Endothelial cell of umbilical vein (primary cell): ENCODE measurements at regions not wholly inside any gene's neighbourhood (a gene's known extent, or its start where the extent isn't known, plus 50 kb on each side); places are given as distances from the start of the nearest gene placed in this dataset.

ENCODE experiments used
- BruUV-seq: library from RNA; stranded (reverse); fragments of 400-500 nt; replicated peaks from 2 replicates; lab custom pipeline; 2021; lab: Mats Ljungman, UMichigan
- CTCF ChIA-PET: fragments of 300-600, 350-600 bp; sonication (Branson Sonifier 250); formaldehyde crosslinking; loops from one replicate; lab custom pipeline; 2021; ENCODE audit warnings: antibody characterized with exemption, inconsistent platforms; lab: Charles Lee
- POLR2A ChIA-PET: fragments of 300-600, 350-600 bp; sonication (Branson Sonifier 250); formaldehyde crosslinking; loops from one replicate; lab custom pipeline; 2021; ENCODE audit warnings: antibody characterized with exemption, inconsistent platforms; lab: Charles Lee
- DNase-seq: peaks from one replicate; pipeline ENCODE4 v3.0.0-alpha.2; 2011; ENCODE audit warnings: low read depth, low spot score
- FAIRE-seq: peaks from 2 replicates; lab custom pipeline; 2011; peaks lifted over from hg19 to GRCh38; lab: Jason Lieb, UNC
- H2AFZ ChIP-seq: 2 replicates; pipeline ENCODE4 v1.6.0; 2012; ENCODE audit warnings: low read depth, low read length, control low read depth, inconsistent platforms
- H3K27ac ChIP-seq: 2 replicates; pipeline ENCODE4 v1.5.1; 2011; ENCODE audit warnings: low read depth, mild to moderate bottlenecking, control low read depth, low read length, moderate library complexity; ENCODE audit not compliant: insufficient read depth
- H3K27me3 ChIP-seq, 2 experiments: 2 replicates each; pipeline versions ENCODE4 v1.6.0 to v1.6.1; 2011; ENCODE audit warnings: low read length in 2 of 2, mixed read lengths in 1 of 2; ENCODE audit not compliant: control insufficient read depth in 2 of 2, insufficient read depth in 2 of 2
- H3K36me3 ChIP-seq, 2 experiments: 2 replicates in 1 of 2; 3 replicates in 1 of 2; pipeline ENCODE4 v1.5.1; 2011; ENCODE audit warnings: low read length in 2 of 2, mild to moderate bottlenecking in 1 of 2, moderate library complexity in 1 of 2; ENCODE audit not compliant: control insufficient read depth in 2 of 2, insufficient read depth in 2 of 2; ENCODE audit errors: extremely low read depth in 1 of 2
- H3K4me1 ChIP-seq: 3 replicates; pipeline ENCODE4 v1.5.1; 2011; ENCODE audit warnings: mild to moderate bottlenecking, low read length; ENCODE audit not compliant: control insufficient read depth, insufficient read depth; ENCODE audit errors: extremely low read depth
- H3K4me2 ChIP-seq: 2 replicates; pipeline ENCODE4 v1.6.1; 2011; ENCODE audit warnings: low read length, control low read depth, mixed read lengths; ENCODE audit not compliant: insufficient read depth
- H3K4me3 ChIP-seq, 3 experiments: fragments of 200-600 bp in 1 of 3; sonication (generic), shearing (Covaris generic) in 1 of 3; replicated peaks in 1 of 3; 2 replicates each; pipeline ENCODE4 v1.5.1; 2011 to 2016; ENCODE audit warnings: control low read depth in 3 of 3, low read length in 3 of 3, mild to moderate bottlenecking in 2 of 3, inconsistent platforms in 1 of 3, low read depth in 1 of 3, moderate library complexity in 1 of 3; ENCODE audit not compliant: insufficient read depth in 1 of 3
- H3K79me2 ChIP-seq: 2 replicates; pipeline ENCODE4 v1.6.0; 2012; ENCODE audit warnings: low read length, inconsistent platforms; ENCODE audit not compliant: control insufficient read depth, insufficient read depth
- H3K9ac ChIP-seq: replicated peaks from 2 replicates; pipeline ENCODE3; 2011; ENCODE audit warnings: low read length, control low read depth; ENCODE audit not compliant: insufficient read depth; ENCODE audit errors: extremely low read depth
- H3K9me1 ChIP-seq: replicated peaks from 3 replicates; pipeline ENCODE4 v1.6.0; 2011; ENCODE audit warnings: mild to moderate bottlenecking, low read length; ENCODE audit not compliant: control insufficient read depth, insufficient read depth; ENCODE audit errors: extremely low read depth
- H3K9me3 ChIP-seq: replicated peaks from 2 replicates; pipeline ENCODE4 v1.5.1; 2012; ENCODE audit warnings: low read length, inconsistent platforms; ENCODE audit not compliant: control insufficient read depth, insufficient read depth
- H4K20me1 ChIP-seq: replicated peaks from 2 replicates; pipeline ENCODE3; 2011; ENCODE audit warnings: mild to moderate bottlenecking, low read length; ENCODE audit not compliant: control insufficient read depth, insufficient read depth; ENCODE audit errors: extremely low read depth
- CTCF ChIP-seq, 2 donors: IDR thresholded peaks; 1 replicate in 1 of 2; 2 replicates in 1 of 2; pipeline ENCODE4 v1.5.1; 2011; ENCODE audit warnings: low read length in 2 of 2, mild to moderate bottlenecking in 2 of 2, moderate library complexity in 2 of 2, control low read depth in 1 of 2, inconsistent platforms in 1 of 2, low read depth in 1 of 2; ENCODE audit not compliant: insufficient read depth in 1 of 2; ENCODE audit errors: extremely low read depth in 1 of 2
- EZH2 ChIP-seq: IDR thresholded peaks from 2 replicates; pipeline ENCODE4 v1.6.1; 2012; ENCODE audit warnings: borderline replicate concordance, low read depth, mild to moderate bottlenecking, moderate library complexity, low read length, inconsistent platforms; ENCODE audit not compliant: severe bottlenecking
- FOS ChIP-seq: IDR thresholded peaks from 2 replicates; pipeline ENCODE4 v1.6.1; 2011; ENCODE audit warnings: mild to moderate bottlenecking, low read length, moderate library complexity, borderline replicate concordance; ENCODE audit not compliant: insufficient read depth
- GATA2 ChIP-seq: IDR thresholded peaks from 2 replicates; pipeline ENCODE4 v1.7.0; 2011; ENCODE audit warnings: low read depth, mild to moderate bottlenecking, moderate library complexity, mixed read lengths, low read length; ENCODE audit not compliant: insufficient read length, insufficient read depth
- JUN ChIP-seq: IDR thresholded peaks from 2 replicates; pipeline ENCODE4 v1.6.1; 2011; ENCODE audit warnings: borderline replicate concordance, low read depth; ENCODE audit not compliant: insufficient read length, insufficient read depth
- MAX ChIP-seq: IDR thresholded peaks from 2 replicates; pipeline ENCODE4 v1.6.1; 2011; ENCODE audit not compliant: insufficient read depth, insufficient read length
- MYC ChIP-seq: IDR thresholded peaks from one replicate; pipeline ENCODE4 v1.6.1; 2011; ENCODE audit warnings: mild to moderate bottlenecking, low read depth, low read length
- POLR2A ChIP-seq: IDR thresholded peaks from 2 replicates; pipeline ENCODE4 v1.6.1; 2012; ENCODE audit warnings: low read depth, mild to moderate bottlenecking, control low read depth, low read length
- POLR2AphosphoS5 ChIP-seq: IDR thresholded peaks from 2 replicates; pipeline ENCODE4 v1.6.1; 2012; ENCODE audit warnings: low read depth, mild to moderate bottlenecking, control low read depth, low read length, moderate library complexity; ENCODE audit not compliant: insufficient read depth
- dilution Hi-C: fragments of 300-500 bp; cut with MboI; formaldehyde crosslinking; loops from one replicate; pipeline ENCODE4 v1.15.0; 2019; ENCODE audit warnings: low sequenced_read_pairs; ENCODE audit not compliant: extremely low pct_ligation_motif_present
- intact Hi-C: fragments of 100-400 bp; cut with micrococcal nuclease; formaldehyde crosslinking; loops from one replicate; pipeline ENCODE4 v1.10.0; 2022

GRCh38 chr6:117110146-117110545, 155.2 kb upstream of the VGLL2 start:
- no peak overlapping the region for H3K9ac ChIP-seq
- no peak overlapping the region for H3K27ac ChIP-seq
- no TSS peak for BruUV-seq
- DNase-seq (no peak), FAIRE-seq (no peak)
- dilution Hi-C loops (no loop called here), intact Hi-C loops (no loop called here)
- ChIA-PET POLR2A (no interaction called here), CTCF (no interaction called here)
- no peak overlapping the region for H3K4me2 ChIP-seq
- H3K9me1 ChIP-seq, result no peaks in the 10 kb centered on the region
- no peaks in the 10 kb centered on the region for H3K27me3 ChIP-seq
- TF ChIP-seq GATA2 (no peak), POLR2AphosphoS5 (no peak), MYC (no peak), POLR2A (no peak)
- no peak overlapping the region for H3K4me3 ChIP-seq
- H4K20me1 ChIP-seq, result no peaks in the 10 kb centered on the region
- no peaks in the 10 kb centered on the region for H3K36me3 ChIP-seq
- H3K9me3 ChIP-seq, result no peaks in the 10 kb centered on the region
- no peak overlapping the region for H2AFZ ChIP-seq
- H3K4me1 ChIP-seq, result no peaks in the 10 kb centered on the region
- H3K79me2 ChIP-seq, result no peaks in the 10 kb centered on the region

- no peak for DNase-seq
- H3K4me3 ChIP-seq, result no peak overlapping the region
- intact Hi-C loops, result no loop called here
- H3K27me3 ChIP-seq, result no peaks in the 10 kb centered on the region
- H4K20me1 ChIP-seq, result no peaks in the 10 kb centered on the region
- no peaks in the 10 kb centered on the region for H3K9me3 ChIP-seq
- no peak overlapping the region for H3K4me2 ChIP-seq
- TF ChIP-seq CTCF (IDR thresholded peaks at IDR 0.05; ENCODE audit: extremely low read depth in 1 of 2, insufficient read depth in 1 of 2, low read depth in 1 of 2, low read length in 2 of 2) (no peak), MAX (no peak), JUN (no peak), POLR2A (no peak), FOS (no peak), GATA2 (no peak), EZH2 (no peak), POLR2AphosphoS5 (no peak), MYC (no peak)
- no peaks in the 10 kb centered on the region for H3K9me1 ChIP-seq
- no peaks in the 10 kb centered on the region for H3K4me1 ChIP-seq
- ChIA-PET CTCF (no interaction called here), POLR2A (no interaction called here)
- no TSS peak for BruUV-seq
- H2AFZ ChIP-seq, result no peak overlapping the region
- H3K9ac ChIP-seq, result no peak overlapping the region
- H3K36me3 ChIP-seq, result no peaks in the 10 kb centered on the region
- no peaks in the 10 kb centered on the region for H3K79me2 ChIP-seq
- dilution Hi-C loops, result no loop called here
- no peak overlapping the region for H3K27ac ChIP-seq
- FAIRE-seq, result no peak
These were observed 154.6 kb upstream of the VGLL2 start for GRCh38 chr6:117110737-117111136.
